Large intestine (tissue), 3 donors: ENCODE measurements at regions not wholly inside any gene's neighbourhood (a gene's known extent, or its start where the extent isn't known, plus 50 kb on each side); places are given as distances from the start of the nearest gene placed in this dataset.
A peak's percentile ranks its signal among the peaks of the same experiment; 100 is the strongest.

Experiments
- DNase-seq, 2 donors: peaks; one replicate each; pipeline versions ENCODE4 v3.0.0 to v3.0.0-alpha.2; 2013
- H3K27ac ChIP-seq: one replicate; pipeline ENCODE4 v1.5.1; 2013; ENCODE audit warnings: low read length
- H3K27me3 ChIP-seq: 2 replicates; pipeline ENCODE4 v1.6.1; 2013; ENCODE audit warnings: low read length; ENCODE audit not compliant: control insufficient read depth, insufficient read depth
- H3K36me3 ChIP-seq: 2 replicates; pipeline ENCODE4 v1.6.1; 2013; ENCODE audit warnings: low read length; ENCODE audit not compliant: control insufficient read depth, insufficient read depth
- H3K4me1 ChIP-seq: one replicate; pipeline ENCODE4 v1.6.1; 2013; ENCODE audit warnings: low read length; ENCODE audit not compliant: control insufficient read depth, insufficient read depth
- H3K4me3 ChIP-seq: one replicate; pipeline ENCODE4 v1.5.1; 2013; ENCODE audit warnings: low read length
- H3K9me3 ChIP-seq: one replicate; pipeline ENCODE4 v1.6.1; 2013; ENCODE audit warnings: mild to moderate bottlenecking, low read depth, low read length, moderate library complexity; ENCODE audit not compliant: control insufficient read depth
- WGBS: methylation state at CpG from one replicate; pipeline ENCODE4 v1.1.5; 2013; ENCODE audit warnings: low lambda C conversion rate; ENCODE audit not compliant: insufficient coverage; 5-methylcytosine and 5-hydroxymethylcytosine counted together

DNA sequence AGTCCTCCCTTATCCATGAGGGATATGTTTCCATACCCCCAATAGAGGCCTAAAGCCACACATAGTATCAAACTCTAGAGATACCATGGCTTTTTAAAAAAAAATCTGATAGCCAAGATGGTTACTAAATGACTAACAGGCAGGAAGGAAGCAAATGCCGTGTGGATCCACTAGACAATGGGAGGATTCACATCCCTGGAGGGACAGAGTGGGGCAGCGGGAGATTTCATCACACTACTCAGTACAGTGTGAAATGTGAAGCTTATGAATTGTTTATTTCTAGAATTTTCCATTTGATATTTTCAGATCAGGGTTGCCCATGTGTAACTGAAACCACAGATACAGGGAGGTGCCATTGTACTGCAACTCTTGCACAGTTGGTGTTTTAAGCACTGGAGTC lies 826.6 kb downstream of the SQOR start:
- Histone ChIP-seq H3K9me3 (no peaks in the 10 kb centered on the region), H3K4me1 (no peaks in the 10 kb centered on the region), H3K4me3 (no peak overlapping the region), H3K27me3 (no peaks in the 10 kb centered on the region), H3K36me3 (no peaks in the 10 kb centered on the region), H3K27ac (no peak overlapping the region)
- DNase-seq: no peak
- no CpG with 5 or more reads among the region's 2 CpGs for WGBS

DNA sequence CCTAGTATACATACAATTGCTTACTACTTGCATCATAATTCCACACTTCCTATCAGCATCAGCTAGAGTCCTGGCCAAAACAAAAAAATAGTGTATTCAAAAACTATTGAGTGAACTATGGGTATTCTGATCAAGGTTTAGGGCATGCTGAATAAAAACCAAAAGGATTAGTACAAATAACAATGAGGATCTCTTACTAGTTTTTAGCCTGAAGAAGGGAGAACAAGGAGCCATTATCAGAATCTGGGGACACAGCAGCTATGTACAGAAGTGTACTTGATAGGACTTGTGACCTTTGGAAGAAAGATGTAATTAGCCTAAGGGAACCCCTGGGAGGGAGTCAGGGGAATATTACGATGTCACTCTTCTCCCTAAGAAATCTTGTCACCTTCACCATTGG lies 832.2 kb downstream of the SQOR start:
- DNase-seq: no peak
- H3K4me1 ChIP-seq: no peaks in the 10 kb centered on the region
- H3K9me3 ChIP-seq: no peaks in the 10 kb centered on the region
- no peaks in the 10 kb centered on the region for H3K27me3 ChIP-seq
- no peak overlapping the region for H3K4me3 ChIP-seq
- no peaks in the 10 kb centered on the region for H3K36me3 ChIP-seq
- H3K27ac ChIP-seq: no peak overlapping the region
- no CpG with 5 or more reads among the region's 1 CpG for WGBS

DNA sequence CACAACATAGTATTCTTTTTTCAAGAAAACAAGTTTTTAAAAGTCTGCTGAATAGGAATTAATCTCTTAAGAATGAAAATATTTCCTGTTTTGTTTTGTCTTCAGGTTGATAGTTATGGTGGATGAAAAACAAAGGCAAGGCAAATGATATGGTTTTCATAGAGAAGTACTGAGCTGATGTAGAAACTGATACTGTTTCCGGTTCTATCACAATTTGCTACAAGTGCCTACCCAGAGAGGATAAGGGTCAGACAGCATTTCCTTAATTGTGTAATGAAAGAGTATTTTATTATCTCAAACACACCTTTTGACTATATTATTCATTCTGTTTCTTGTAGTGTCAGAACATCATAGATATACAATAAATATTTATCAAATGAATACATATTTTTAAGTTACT lies 836.3 kb downstream of the SQOR start:
- 100% methylated on average over 1 of the region's 1 CpG for WGBS
- no peak for DNase-seq
- no peaks in the 10 kb centered on the region for H3K9me3 ChIP-seq
- H3K36me3 ChIP-seq: no peaks in the 10 kb centered on the region
- no peaks in the 10 kb centered on the region for H3K27me3 ChIP-seq
- H3K27ac ChIP-seq: no peak overlapping the region
- no peak overlapping the region for H3K4me3 ChIP-seq
- H3K4me1 ChIP-seq: no peaks in the 10 kb centered on the region

DNA sequence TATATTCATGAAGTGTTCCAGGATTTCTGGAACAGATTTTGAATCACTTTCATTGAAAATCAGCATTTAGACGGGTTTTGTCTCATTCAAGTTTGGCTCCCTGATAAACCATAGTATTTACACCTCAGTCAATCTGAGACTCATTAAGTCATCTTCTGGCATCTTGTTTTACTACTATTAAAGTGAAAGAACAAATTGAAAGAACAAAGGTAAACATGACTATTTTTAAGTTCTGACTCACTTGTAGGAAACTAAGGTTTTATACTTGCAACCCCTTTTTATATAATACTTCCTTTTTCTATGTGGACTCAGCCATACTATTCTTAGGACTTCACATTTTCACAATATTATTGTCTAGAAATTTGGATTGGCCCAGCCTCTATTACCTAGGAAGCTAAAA lies 854.4 kb downstream of the SQOR start:
- no peak for DNase-seq
- no peaks in the 10 kb centered on the region for H3K4me1 ChIP-seq
- H3K36me3 ChIP-seq: no peaks in the 10 kb centered on the region
- H3K4me3 ChIP-seq: no peak overlapping the region
- H3K27ac ChIP-seq: no peak overlapping the region
- H3K27me3 ChIP-seq: no peaks in the 10 kb centered on the region
- H3K9me3 ChIP-seq: peaks cover 3% of the 10 kb centered on the region
- no CpG with 5 or more reads among the region's 1 CpG for WGBS

DNA sequence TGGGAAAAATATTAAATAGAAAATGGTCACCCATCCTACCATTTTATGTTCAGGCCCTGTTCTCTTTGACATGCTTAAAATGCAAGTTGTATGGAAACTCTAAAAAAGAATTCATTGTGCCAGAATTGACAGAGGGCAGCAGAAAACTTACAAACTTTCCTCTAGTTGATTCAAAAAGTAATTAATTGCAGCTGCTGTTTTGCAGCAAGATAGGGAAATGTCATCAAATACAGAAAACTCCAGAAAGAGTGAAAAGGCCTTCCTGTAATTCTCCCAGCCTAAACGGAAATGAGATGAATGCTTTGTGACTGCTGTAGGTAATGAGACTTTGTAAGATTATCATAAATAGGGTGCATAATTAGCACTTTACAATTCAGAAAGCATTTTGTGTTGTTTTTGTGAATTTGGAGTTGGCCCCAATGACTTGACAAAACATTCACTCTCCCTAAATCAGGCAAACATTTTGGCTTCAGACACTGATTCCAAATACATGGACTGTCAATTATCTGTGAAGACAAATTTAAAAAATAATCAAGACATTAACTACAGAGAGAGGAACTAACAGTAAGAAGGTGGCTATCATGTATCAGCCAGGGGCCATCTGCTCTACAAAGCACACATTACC lies 861.8 kb downstream of the SQOR start:
- H3K27ac ChIP-seq: no peak overlapping the region
- H3K4me3 ChIP-seq: no peak overlapping the region
- DNase-seq: no peak
- WGBS: no CpG with 5 or more reads among the region's 1 CpG
- no peaks in the 10 kb centered on the region for H3K36me3 ChIP-seq
- H3K27me3 ChIP-seq: no peaks in the 10 kb centered on the region
- peaks cover 3% of the 10 kb centered on the region for H3K9me3 ChIP-seq
- no peaks in the 10 kb centered on the region for H3K4me1 ChIP-seq

DNA sequence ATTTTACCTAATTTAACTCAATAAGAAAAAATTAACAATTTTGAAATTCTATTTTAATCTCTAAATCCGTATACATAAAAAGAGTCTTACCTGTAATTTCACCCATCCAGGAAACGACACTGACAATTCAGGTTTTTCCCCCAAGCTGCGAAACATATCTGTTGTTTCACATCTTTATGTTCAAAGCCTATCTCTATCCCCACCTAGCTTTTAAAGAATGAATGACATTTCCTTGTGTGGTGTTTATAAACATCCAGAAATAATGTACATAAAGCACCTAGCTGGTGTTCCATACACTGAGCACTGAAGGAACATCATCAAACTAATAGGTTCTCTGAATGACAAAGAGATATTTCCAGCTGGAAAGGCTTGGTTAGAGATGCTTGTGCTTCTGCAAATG lies 867.8 kb downstream of the SQOR start:
- H3K4me1 ChIP-seq: no peaks in the 10 kb centered on the region

DNA sequence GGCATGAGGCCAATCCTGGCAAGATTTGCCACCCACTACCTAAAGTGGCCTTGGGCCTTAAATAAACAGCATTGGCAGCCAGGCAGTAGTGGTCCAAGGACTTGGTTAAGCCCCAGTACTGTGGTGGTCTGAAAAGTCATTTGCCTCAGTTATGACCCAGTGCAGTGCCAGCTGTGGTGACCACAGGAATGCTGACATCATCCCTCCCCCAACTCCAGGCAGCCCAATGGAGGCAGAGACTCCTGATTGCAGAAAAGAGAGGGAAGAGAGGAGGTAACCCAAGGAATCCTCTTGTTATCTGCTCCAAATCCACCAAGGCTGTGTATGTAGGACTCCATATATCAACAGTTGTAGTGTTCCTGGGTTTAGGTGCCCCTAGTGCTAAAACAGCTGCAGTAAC lies 883.6 kb downstream of the SQOR start:
- Histone ChIP-seq H3K36me3 (no peaks in the 10 kb centered on the region), H3K4me1 (no peaks in the 10 kb centered on the region), H3K27me3 (no peaks in the 10 kb centered on the region), H3K27ac (no peak overlapping the region), H3K9me3 (no peaks in the 10 kb centered on the region), H3K4me3 (no peak overlapping the region)
- DNase-seq: no peak

More for the DNA sequence above, 867.8 kb downstream of the SQOR start:
- H3K27me3 ChIP-seq: no peaks in the 10 kb centered on the region
- H3K36me3 ChIP-seq: no peaks in the 10 kb centered on the region
- no peaks in the 10 kb centered on the region for H3K9me3 ChIP-seq
- no peak for DNase-seq
- 63% methylated on average over 2 of the region's 3 CpGs for WGBS
- H3K27ac ChIP-seq: no peak overlapping the region
- H3K4me3 ChIP-seq: no peak overlapping the region

DNA sequence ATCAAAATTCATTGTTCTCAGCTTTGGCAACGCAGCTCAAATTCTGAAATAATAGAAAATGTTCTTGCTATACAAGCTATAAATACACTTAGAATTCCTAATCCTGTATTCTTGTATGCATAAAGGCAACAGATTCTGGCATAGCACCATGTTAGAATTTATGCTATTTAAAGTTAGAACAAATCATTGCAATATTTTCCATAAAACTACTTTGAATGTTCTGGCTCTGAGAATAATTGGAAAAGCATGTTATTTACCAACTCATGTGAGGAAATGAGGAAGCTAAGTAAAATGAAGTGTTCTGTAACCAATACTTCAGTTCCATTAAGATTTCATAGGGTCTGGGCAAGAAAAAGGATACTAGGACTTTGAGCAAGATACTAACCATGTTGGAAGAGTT lies 888.9 kb downstream of the SQOR start:
- Histone ChIP-seq H3K27me3 (no peaks in the 10 kb centered on the region), H3K4me1 (peaks cover 11% of the 10 kb centered on the region), H3K36me3 (no peaks in the 10 kb centered on the region), H3K27ac (no peak overlapping the region), H3K9me3 (no peaks in the 10 kb centered on the region), H3K4me3 (no peak overlapping the region)
- no peak for DNase-seq
- 100% methylated on average over 1 of the region's 1 CpG for WGBS

DNA sequence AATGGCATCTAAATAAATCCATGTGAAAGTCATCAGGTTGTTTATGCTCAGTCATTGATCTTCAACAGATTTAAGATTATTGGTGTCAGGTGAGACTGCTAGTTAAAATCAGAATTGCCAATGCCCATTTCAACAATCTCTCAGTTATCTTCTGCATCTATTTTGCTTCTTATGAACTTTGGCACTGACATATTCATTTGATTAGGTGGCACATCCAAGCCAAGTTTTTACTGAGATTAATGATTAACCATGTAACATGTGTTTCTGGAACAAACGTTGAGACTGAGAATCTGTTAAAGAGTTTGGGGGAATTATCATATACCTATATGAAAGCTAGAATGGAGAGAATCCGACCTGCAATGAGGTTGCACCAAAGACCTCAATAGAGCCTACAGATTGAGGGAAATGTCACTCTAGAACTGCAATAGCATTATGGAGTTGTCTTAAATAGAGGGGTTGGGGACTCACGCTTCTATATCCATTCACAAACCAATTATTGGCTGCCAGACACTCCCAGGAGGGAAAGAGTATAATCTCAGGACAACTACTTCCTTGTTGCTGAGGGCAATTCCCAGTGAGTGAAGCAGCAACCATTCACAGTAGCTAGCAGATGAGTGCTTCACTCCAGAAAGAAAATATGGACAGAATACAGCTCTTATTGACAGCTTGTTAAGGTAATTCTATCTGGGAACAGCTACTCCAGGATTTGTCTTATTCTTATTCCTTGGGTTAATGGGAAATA lies 891.3 kb downstream of the SQOR start:
- DNase-seq: peak; percentile 0 to 15
- H3K4me1 ChIP-seq: peaks cover 11% of the 10 kb centered on the region
- no peaks in the 10 kb centered on the region for H3K9me3 ChIP-seq
- no peak overlapping the region for H3K4me3 ChIP-seq
- H3K36me3 ChIP-seq: no peaks in the 10 kb centered on the region
- WGBS: 0% methylated on average over 1 of the region's 3 CpGs
- H3K27ac ChIP-seq: peak overlapping the region; percentile 58
- no peaks in the 10 kb centered on the region for H3K27me3 ChIP-seq

DNA sequence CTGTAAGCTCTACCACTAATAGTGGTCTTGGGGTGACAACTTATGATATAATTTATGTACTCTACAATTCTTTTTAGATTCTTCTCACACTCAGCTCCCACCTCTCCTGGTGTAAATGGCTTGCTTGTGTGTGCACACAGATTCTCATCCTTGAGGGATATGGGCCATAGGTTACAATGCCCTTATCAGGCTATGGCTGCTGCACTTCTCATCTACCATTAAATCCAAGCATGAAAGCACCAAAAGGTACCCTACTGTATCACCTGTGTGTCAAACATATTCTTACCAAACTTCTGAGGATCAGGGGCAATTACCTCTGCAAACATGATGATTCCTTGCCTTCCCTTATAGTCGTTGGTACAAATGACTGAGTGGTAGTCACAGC lies 891.9 kb downstream of the SQOR start:
- H3K36me3 ChIP-seq: no peaks in the 10 kb centered on the region
- H3K9me3 ChIP-seq: no peaks in the 10 kb centered on the region
- WGBS: no CpG with 5 or more reads among the region's 1 CpG
- H3K27me3 ChIP-seq: no peaks in the 10 kb centered on the region
- H3K27ac ChIP-seq: peak overlapping the region; percentile 58
- peak in 1 of 2 donors; percentile 9 for DNase-seq
- no peak overlapping the region for H3K4me3 ChIP-seq
- peaks cover 11% of the 10 kb centered on the region for H3K4me1 ChIP-seq

DNA sequence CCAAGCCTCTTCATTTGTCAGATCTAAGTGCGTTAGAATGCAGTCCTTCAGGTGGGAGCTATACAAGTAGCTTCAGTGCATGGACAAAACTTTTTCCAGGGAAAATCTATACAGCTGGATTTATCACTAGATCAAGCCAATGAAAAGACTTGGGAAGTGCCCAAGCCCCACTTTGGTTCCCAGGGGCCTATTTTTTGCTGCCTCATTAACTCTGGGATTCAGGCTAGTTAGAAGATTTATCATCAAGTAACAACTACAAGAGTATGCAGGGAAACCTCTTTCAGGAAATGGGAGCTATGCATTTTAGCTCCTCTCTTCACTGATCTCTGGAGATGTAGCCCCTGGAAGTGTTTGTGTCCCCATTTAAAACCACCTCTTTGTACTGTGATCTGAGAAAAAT lies 908.8 kb downstream of the SQOR start:
- H3K4me1 ChIP-seq: no peaks in the 10 kb centered on the region
- no CpG with 5 or more reads among the region's 1 CpG for whole genome bisulfite sequencing
- no peak overlapping the region for H3K27ac ChIP-seq
- no peak for DNase-seq
- H3K9me3 ChIP-seq: no peaks in the 10 kb centered on the region
- H3K27me3 ChIP-seq: no peaks in the 10 kb centered on the region
- H3K4me3 ChIP-seq: no peak overlapping the region
- H3K36me3 ChIP-seq: no peaks in the 10 kb centered on the region
